LHCN-M2 (cell line): ENCODE measurements at regions not wholly inside any gene's neighbourhood (a gene's known extent, or its start where the extent isn't known, plus 50 kb on each side); places are given as distances from the start of the nearest gene placed in this dataset.
"Not testable (repeated sequence)": the region's sequence is repeated elsewhere in the genome, so short reads cannot be mapped to it uniquely, and the experiment has no call there.

ENCODE experiments used
- DNase-seq: peaks from one replicate; pipeline ENCODE4 v3.0.0-alpha.2; 2012; ENCODE audit warnings: low read depth

DNA sequence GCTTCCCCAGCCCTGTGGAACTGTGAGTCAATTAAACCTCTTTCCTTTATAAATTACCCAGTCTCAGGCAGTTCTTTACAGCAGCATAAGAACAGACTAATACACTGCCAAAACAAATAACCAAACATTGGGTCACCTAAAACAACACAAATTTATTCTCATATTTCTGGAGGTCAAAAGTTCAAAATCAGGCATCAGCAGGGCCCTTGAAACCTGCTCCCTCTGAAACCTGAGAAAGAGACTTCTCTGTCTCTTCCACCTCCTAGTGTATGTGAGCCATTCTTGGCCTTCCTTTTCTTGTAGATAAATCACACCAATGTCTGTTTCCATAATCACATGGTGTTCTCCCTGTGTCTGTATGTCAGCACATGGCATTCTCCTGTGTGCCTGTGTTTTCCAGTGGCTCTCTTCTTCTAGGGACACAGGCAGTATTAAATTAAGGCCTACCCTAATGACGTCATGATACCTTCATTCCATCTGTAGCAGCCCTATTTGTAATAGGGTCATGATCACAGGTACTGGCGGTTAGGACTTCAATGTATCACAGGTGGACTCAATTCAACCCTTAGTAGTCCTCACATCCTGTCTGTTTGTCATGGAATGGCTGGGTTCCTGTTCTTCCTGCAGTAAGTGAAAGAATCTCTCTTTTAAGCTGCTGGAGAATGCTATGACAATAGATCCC lies 147.3 kb upstream of the CLNK start:
- DNase-seq, result peak; percentile 17

DNA sequence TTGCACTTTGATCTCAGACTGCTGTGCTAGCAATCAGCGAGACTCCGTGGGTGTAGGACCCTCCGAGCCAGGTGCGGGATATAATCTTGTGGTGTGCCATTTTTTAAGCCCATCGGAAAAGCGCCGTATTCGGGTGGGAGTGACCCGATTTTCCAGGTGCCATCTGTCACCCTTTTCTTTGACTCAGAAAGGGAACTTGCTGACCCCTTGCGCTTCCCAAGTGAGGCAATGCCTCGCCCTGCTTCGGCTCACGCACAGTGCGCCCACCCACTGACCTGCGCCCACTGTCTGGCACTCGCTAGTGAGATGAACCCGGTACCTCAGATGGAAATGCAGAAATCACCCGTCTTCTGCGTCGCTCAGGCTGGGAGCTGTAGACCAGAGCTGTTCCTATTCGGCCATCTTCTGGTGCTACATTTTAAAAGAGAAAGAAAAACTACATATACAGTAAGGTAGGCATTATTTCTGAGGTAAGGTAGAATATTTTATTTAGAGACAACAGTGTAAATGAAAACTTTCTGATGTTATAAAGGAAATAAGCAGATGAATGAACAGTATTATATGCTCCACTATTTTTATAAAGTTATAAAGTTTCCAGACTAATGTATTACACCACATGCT lies 144.5 kb upstream of the CLNK start:
- DNase-seq, result not testable (repeated sequence)

DNA sequence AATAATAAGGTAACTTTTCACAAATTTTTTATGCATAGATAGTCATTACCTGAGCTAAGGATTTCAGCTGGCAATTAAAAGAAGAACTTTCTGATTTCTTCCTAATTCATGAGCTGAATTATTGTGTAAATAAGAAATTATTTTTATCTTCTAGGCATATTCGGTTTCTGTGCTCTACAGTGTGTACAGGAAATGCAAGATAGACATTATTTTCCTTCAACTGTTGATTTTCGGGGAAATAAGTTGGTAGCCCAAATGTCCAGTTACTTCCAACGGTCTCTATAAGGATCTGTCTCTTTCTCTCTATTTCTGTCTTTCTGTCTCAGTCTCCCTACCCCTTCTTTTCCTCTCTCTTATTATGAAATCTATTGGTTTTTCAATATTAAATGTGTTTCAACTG lies 137.3 kb upstream of the CLNK start:
- DNase-seq, result no peak

DNA sequence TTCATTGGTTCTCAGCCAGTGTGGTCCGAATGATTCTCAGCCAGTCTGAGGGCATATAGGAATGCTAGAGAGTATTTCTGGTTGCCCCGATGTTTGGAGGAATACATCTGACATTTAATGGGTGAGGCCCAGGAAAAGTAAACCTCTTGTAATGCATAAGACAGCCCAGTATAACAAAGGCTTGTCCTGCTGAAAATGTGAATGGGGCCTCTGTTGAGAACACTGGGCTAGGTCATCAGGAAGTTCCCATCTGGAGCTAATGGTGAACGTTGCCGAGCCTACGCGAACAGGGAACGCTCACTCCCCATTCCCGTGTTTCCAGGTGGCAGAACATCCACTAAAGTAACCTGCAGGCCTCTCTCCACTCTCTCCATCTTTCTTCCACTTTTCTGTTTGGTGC lies 132.0 kb upstream of the CLNK start:
- no peak for DNase-seq

DNA sequence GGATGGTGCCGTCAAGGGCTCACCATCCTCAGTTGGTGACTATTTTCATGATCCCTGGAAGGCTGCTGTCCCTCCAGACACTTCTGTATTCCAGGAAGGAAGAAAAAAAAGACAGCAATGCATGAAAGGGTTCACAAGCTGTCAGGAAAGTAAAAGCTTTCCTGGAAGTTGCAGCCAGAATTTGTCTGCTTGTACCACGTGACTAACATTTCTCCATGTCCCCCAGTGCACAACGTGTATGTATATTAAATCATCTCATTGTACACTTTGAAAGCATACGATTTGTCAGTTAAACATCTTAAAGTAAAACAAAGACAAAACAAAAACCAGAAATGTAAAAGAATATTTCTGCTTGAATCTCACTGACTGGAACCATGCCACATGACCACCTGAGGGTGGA lies 127.4 kb upstream of the CLNK start:
- DNase-seq, result no peak

DNA sequence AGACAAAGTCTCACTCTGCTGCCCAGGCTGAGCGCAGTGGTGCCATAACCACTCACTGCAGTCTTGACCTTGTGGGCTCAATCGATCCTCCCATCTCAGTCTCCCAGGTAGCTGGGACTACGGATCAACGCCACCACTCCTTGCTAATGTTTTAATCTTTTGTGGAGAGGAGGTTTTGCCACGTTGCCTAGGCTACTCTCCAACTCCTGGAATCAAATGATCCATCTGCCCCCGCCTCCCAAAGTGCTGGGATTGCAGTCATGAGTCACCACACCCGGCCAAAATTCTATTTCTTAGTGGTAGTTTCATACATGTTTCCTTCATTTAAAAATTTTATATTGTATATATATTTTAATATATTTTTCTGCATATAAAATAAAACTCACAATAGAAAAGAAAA lies 125.8 kb upstream of the CLNK start:
- DNase-seq, result no peak

DNA sequence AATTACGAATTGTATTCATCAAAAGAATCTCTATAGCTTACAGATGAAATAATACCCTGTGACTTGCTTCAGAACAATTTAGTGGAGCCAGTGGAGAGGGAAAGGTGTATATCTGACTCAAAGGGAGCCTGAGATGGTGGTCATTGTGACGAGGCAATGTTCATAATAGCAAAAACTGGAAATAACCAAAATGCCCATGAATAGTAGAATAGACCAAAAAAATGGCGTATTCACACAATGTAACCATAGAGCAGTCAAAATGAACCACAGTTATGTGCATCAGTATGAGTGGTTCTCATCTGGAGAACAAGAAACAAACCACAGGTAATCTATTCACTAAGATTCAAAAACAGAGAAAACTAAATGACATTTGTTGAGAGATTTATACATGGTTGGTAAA lies 125.3 kb upstream of the CLNK start:
- DNase-seq, result no peak

DNA sequence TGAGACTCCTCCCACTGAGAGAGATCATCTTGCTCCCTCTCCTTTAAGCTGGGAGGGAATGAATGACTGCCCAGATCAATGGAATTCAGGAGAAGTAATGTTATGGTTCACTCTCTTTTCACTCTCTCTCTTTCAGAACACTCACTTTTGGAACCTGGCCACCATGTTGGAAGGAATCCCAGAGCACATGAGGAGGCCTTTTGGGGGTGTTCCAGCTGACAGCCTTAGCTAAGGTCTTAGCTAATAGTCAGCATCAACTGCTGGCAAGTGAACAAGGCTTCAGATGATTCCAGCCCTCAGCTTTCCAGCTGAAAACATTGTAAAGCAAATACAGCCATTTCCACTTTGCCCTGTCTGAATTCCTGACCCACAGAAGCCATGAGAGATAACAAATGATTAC lies 124.0 kb upstream of the CLNK start:
- DNase-seq, result peak; percentile 24

DNA sequence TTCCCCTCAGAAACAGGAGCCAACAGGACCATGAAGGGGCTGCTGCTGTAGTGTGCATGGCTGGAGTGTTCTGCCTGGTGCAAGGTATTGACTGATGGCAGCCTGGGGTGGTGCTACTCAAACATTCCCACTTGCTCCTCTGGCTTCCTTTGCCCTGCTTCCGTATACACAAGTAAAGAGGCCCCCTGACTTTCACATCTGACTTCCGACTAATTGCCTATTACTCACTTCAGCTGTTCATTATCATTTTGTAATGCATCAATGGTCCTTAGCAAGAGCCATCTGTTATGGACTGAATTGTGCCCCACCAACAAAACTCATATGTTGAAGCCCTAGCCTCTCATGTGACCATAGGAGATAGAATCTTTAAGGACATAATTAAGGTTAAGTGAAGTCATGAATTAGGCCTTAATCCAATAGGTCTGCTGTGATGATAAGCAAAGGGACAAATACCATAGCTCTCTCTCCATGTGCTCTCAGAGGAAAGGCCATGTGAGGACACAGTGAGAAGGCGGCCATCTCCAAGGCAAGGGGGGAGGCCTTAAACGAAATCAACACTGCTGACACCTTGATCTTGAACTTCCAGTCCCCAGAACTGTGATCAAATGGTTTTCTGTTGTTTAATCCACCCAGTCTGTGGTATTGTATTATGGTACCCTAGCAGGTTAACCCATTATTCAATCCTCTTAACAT lies 122.5 kb upstream of the CLNK start:
- no peak for DNase-seq

DNA sequence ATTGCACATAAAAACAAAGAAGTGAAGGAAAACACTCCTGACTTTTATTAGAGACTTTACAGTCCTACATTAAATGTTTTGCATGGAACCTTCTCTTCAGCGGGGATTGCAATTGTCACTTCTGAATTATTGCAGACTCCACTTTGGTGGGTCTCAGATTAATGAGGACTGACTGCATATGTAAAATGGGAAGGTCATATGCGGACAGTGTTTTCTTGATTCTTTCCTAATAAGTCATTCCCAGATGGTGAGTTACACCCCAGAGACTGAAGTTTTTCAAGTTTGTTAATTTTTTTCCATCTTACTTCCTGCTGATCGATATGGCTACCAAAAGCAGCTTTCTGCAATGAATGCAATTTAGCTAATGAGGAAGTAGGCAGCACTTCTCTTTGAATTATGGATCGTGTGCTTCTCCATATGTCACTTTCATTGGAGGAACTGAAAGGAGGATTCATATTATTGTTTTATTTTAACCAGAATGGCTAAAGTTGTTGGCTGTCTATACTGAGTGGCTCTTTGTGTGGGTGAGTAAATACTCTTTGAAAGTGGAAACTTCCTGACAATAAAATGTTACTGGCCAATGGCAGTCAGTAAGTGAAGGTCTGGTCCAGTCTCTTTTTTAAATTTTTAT lies 119.3 kb upstream of the CLNK start:
- DNase-seq, result no peak

DNA sequence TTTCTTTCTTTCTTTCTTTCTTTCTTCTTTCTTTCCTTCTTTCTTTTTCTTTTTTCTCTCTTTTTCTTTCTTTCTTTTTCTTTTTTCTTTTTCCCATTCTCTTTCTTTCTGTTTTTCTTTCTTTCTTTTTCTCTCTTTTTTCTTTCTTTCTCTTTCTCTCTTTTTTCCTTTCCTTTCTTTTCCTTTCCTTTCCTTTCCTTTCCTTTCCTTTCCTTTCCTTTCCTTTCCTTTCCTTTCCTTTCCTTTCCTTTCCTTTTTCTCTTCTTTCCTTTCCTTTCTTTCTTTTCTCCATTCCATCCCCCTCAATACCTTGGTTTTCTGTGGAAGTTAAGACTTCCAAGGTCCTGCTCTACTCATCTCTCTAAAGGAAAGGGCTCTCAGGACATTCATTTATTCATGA lies 102.8 kb upstream of the CLNK start:
- no peak for DNase-seq

DNA sequence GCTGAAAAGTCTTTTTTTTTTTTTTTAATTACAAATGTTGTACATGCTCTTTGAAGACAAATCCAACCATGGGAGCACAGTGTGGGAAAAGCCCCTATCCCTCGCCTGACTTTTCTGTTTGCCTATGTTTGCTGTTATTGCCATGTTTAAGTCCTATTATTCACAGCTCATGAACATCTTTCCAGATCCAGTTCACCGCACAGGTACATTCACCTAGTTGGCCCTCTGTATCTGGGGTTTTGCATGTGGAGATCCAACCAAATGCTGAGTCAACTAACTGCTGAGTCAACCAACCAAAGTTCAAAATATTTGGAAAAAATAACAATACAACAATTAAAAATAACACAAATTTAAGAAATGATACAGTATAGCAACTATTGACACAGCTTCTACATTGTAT lies 100.1 kb upstream of the CLNK start:
- DNase-seq, result no peak

DNA sequence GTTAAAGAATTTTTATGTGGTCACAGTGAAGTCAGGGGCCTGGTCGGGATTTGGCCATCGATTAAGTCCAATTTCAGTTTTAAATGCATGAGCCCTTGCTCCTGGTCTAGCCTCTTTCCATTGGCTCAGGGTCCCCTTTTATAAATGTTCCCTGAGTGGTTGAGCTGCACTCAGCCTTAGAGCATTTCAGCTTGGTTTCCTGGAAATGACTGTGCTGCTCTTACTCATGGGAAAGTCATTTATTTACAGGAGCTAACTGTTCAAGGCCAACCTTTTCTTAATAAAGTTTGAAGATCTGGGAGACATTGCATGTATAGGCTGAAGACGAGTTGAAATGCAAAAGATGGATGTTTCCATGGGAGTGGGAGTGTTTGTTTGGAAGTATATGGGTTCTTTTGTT lies 98.8 kb upstream of the CLNK start:
- peak; percentile 81 for DNase-seq

DNA sequence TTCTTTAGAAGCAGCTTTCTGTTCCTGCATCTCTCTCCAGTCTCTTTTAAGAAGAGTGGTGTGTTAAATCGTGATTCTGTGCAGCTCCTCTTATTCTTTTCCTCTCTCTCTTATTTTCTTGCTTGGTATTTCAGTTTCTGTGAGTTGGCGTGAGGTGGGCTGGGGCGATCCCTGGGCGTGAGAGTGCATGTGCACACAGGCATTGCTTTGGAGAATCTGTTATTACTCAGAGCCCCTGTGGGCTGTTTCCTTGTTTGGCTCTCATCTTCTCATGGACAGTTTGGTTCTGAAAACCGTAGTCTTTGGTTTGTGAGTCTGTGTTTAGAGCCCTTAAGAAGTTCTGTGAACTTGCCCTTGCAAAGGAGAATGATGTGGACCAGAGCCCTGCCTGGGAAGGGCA lies 97.2 kb upstream of the CLNK start:
- no peak for DNase-seq

DNA sequence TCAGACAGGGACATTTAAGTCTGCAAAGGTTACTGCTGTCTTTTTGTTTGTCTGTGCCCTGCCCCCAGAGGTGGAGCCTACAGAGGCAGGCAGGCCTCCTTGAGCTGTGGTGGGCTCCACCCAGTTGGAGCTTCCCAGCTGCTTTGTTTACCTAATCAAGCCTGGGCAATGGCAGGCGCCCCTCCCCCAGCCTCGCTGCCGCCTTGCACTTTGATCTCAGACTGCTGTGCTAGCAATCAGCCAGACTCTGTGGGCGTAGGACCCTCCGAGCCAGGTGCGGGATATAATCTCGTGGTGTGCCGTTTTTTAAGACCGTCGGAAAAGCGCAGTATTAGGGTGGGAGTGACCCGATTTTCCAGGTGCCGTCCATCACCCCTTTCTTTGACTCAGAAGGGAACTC lies 96.2 kb upstream of the CLNK start:
- DNase-seq, result not testable (repeated sequence)

DNA sequence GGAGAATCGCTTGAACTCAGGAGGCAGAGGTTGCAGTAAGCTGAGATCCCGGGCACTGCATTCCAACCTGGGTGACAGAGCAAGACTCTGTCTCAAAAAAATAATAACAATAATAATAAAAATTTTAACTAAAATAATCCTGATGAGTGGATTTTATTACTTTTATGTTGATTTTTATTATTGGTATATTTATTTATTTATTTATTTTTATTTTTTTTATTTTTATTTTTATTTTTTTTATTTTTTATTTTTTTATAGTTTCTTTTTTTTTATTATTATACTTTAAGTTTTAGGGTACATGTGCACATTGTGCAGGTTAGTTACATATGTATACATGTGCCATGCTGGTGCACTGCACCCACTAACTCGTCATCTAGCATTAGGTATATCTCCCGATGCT lies 90.6 kb upstream of the CLNK start:
- DNase-seq, result not testable (repeated sequence)

DNA sequence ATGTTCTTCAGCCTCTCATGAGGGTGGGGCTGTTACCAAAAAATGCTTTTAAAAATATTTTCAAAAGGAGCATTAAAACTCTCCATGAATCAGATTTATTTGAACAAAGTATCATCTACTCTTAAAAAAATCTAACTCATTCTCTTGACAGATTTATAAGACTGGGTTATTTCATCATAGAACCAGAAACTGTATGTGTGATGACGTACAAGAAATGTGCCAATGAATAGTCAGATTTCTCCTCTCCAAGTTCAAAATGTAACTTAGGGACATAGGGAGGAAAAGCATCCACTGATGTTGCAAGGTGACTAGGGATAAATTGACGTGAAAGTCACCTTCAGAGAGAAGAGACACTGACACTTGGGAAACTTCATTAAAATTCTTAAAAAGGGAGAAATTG lies 89.1 kb upstream of the CLNK start:
- no peak for DNase-seq

DNA sequence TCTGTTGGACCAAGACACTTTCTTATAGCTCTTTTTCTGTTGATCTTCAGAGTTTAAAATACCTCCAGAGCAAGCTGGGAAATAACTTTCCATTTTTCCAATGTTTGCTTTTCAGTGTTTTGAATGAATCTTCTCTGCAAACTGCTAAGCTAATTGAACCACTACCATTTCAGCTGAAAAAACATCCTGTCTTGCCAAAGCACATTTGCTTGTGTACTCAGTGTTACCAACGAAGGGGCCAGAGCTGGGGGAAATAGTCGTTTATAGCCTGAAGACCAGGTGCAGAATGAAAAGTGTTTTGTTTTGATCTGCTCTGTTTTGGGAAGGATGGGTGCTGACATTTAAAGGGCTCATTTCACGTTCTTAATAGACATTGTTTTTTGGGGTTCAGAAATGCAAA lies 88.4 kb upstream of the CLNK start:
- peak; percentile 61 for DNase-seq

DNA sequence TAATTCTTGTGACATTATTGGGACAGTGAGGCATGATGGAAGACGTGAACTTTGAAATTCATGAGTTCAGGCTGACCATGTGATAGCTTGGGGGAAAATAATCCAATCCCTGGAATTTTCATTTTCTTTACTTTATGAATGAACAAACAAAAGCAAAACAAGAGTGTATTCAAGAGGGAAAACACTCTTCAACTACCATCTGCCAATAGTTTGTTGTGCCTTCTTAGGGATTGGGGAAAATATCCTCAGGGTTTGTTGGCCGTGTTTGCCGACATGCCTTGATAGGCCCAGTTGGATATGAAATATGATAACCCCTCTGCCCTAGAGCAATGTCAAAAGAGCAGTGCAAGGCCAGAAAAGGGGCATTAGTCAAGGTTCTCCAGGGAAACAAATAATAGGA lies 80.8 kb upstream of the CLNK start:
- DNase-seq, result no peak

DNA sequence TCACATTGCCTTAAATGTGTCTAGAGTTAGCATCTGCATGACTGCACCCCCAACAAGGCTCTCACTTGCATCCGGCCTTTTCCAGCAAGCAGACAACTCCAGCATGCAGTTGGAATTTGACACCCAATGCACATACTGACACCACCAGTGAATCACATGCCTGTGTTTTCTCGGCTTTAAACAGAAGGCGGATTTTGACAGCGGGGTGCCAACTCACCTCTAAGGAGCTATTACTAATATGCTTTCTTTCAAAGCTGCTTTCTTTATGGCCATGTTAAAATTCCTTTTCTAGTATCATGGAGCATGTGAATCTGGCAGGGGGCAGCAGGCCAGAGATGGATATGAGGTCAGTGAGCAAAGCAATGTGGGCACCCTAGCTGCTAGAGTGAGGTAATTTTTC lies 78.0 kb upstream of the CLNK start:
- peak; percentile 94 for DNase-seq

DNA sequence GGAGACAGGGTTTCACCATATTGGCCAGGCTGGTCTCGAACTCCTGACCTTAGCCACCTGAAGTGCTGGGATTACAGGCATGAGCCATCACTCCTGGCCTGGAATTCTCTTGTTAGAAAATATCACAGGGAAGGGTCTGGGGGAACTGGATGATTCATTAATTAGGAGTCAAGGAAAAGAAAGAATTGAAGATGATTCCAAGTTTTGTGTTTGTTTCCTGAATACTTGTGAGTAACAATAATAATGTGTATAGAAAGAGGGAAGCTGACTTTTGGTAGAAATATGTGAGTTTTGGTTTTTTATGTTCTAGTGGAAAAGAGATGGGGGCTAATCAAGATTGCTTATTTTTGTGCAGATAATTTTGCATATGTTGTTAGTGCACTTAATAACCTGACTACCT lies 77.3 kb upstream of the CLNK start:
- DNase-seq, result peak; percentile 26

DNA sequence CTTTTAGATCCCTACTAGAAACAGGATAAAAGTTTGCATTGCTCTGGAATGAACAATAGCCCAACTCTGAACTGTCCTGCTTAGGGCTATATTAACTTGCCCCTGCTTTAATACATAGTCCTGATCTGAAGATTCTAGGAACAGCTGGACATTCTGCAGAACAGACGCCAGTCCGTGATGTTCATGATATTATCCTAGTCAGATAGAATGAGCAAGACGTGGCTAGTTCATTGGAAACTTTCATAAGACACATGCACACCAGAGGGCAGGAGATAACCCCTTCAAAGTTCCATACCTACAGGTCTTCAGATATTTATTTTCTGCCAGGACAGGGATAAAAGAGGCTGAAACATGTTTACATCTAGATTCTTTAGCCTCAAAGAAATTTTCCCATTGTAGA lies 75.5 kb upstream of the CLNK start:
- no peak for DNase-seq

DNA sequence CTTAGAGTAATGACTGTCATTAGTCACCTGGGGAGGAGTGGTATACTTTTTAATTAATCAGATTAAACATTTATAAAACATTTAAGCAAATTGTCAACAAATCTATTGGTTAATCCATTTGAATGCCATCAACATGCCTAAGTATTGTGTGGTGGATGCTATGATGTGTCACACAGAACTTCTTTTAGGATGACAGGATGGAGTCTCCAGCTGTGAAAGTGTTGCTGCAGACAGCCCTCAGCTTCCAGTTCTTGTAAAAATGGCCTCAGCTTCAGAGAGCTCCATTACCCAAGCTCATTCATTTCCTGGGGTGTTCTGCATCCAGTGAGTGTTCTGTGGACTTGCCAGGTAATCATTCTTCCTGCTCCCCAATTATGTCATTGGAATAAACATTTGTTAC lies 74.3 kb upstream of the CLNK start:
- DNase-seq, result no peak
